Neural cell (in vitro differentiated cells): ENCODE measurements at regions not wholly inside any gene's neighbourhood (a gene's known extent, or its start where the extent isn't known, plus 50 kb on each side); places are given as distances from the start of the nearest gene placed in this dataset.

Experiments
- H2AFZ ChIP-seq: fragments of 200-600, 300-800 bp; sonication (generic), shearing (Covaris generic); 2 replicates; pipeline ENCODE4 v1.6.0; 2014; ENCODE audit warnings: low read depth, mild to moderate bottlenecking, antibody characterized with exemption, low read length, moderate library complexity
- H3F3A ChIP-seq: fragments of 200-600 bp; shearing (Covaris generic); 2 replicates; pipeline ENCODE4 v1.6.1; 2016; ENCODE audit warnings: mild to moderate bottlenecking, moderate library complexity, mixed read lengths, antibody characterized with exemption, low read length; ENCODE audit not compliant: insufficient read depth, poor library complexity, severe bottlenecking
- H3K27ac ChIP-seq: fragments of 200-600, 300-800 bp; sonication (generic), shearing (Covaris generic); 2 replicates; pipeline ENCODE4 v1.5.1; 2014; ENCODE audit warnings: mild to moderate bottlenecking, low read length, moderate library complexity
- H3K27me3 ChIP-seq: fragments of 300-800, 200-600 bp; sonication (generic), shearing (Covaris generic); 2 replicates; pipeline ENCODE4 v1.6.0; 2014; ENCODE audit warnings: mild to moderate bottlenecking, low read depth, low read length, moderate library complexity; ENCODE audit not compliant: insufficient read depth
- H3K36me3 ChIP-seq: fragments of 300-800, 200-600 bp; sonication (generic), shearing (Covaris generic); 2 replicates; pipeline ENCODE4 v1.5.1; 2014; ENCODE audit warnings: mild to moderate bottlenecking, antibody characterized with exemption, low read length, moderate library complexity; ENCODE audit not compliant: insufficient read depth
- H3K4me2 ChIP-seq: fragments of 300-800, 200-600 bp; sonication (generic), shearing (Covaris generic); 2 replicates; pipeline ENCODE4 v1.6.0; 2014; ENCODE audit warnings: mild to moderate bottlenecking, low read length
- H3K4me3 ChIP-seq: fragments of 300-800, 200-600 bp; sonication (generic), shearing (Covaris generic); 2 replicates; pipeline ENCODE4 v1.5.1; 2014; ENCODE audit warnings: mild to moderate bottlenecking, low read length, moderate library complexity
- H3K79me2 ChIP-seq: fragments of 200-600 bp; shearing (Covaris generic); replicated peaks from 2 replicates; pipeline ENCODE4 v1.6.0; 2014; ENCODE audit warnings: mild to moderate bottlenecking, low read length, moderate library complexity; ENCODE audit not compliant: insufficient read depth
- H3K9ac ChIP-seq: fragments of 300-800, 200-600 bp; sonication (generic), shearing (Covaris generic); 2 replicates; pipeline ENCODE4 v1.6.1; 2016; ENCODE audit warnings: mild to moderate bottlenecking, low read length, mixed read lengths
- H3K9me2 ChIP-seq: fragments of 200-600 bp; shearing (Covaris generic); 2 replicates; pipeline ENCODE4 v1.6.1; 2016; ENCODE audit warnings: mild to moderate bottlenecking, low read length, mixed read lengths; ENCODE audit not compliant: insufficient read depth
- H3K9me3 ChIP-seq: fragments of 200-600, 300-800 bp; sonication (generic), shearing (Covaris generic); 2 replicates; pipeline ENCODE4 v1.6.1; 2016; ENCODE audit warnings: mild to moderate bottlenecking, mixed run types, low read length, moderate library complexity, mixed read lengths
- H4K20me1 ChIP-seq: fragments of 200-600 bp; shearing (Covaris generic); 2 replicates; pipeline ENCODE4 v1.6.1; 2016; ENCODE audit warnings: mild to moderate bottlenecking, mixed run types; ENCODE audit not compliant: insufficient read depth
- EP300 ChIP-seq: fragments of 450-650 bp; conservative IDR thresholded peaks from 2 replicates; pipeline ENCODE4 v1.6.1; 2014; ENCODE audit warnings: antibody characterized with exemption, mild to moderate bottlenecking, moderate library complexity; ENCODE audit not compliant: poor library complexity, severe bottlenecking
- EZH2 ChIP-seq: fragments of 200-600, 300-800 bp; shearing (Covaris generic), sonication (generic); IDR thresholded peaks from 2 replicates; pipeline ENCODE4 v1.6.1; 2014; ENCODE audit warnings: antibody characterized with exemption, low read length, borderline replicate concordance, mild to moderate bottlenecking; ENCODE audit not compliant: insufficient read depth, poor library complexity, severe bottlenecking
- MXI1 ChIP-seq: fragments of 450-650 bp; conservative IDR thresholded peaks from 2 replicates; pipeline ENCODE4 v1.6.1; 2014; ENCODE audit warnings: antibody characterized with exemption, mild to moderate bottlenecking; ENCODE audit not compliant: poor library complexity, severe bottlenecking
- POLR2AphosphoS5 ChIP-seq: IDR thresholded peaks from 2 replicates; pipeline ENCODE4 v1.6.1; 2012
- RAD21 ChIP-seq: fragments of 450-650 bp; conservative IDR thresholded peaks from 2 replicates; pipeline ENCODE4 v1.6.1; 2014; ENCODE audit warnings: antibody characterized with exemption, mild to moderate bottlenecking, moderate library complexity
- SMC3 ChIP-seq: fragments of 450-650 bp; conservative IDR thresholded peaks from 2 replicates; pipeline ENCODE4 v1.6.1; 2014; ENCODE audit warnings: antibody characterized with exemption, mild to moderate bottlenecking, moderate library complexity; ENCODE audit not compliant: poor library complexity
- TAF1 ChIP-seq: IDR thresholded peaks from 2 replicates; pipeline ENCODE4 v1.6.1; 2012; ENCODE audit warnings: low read depth
- TF ChIP-seq, protein P1 (sequence below): fragments of 450-650 bp; IDR thresholded peaks from 2 replicates; pipeline ENCODE4 v1.5.1; 2014; ENCODE audit warnings: antibody characterized with exemption, mild to moderate bottlenecking, moderate library complexity; ENCODE audit not compliant: poor library complexity, severe bottlenecking
- TF ChIP-seq, protein P2 (sequence below): IDR thresholded peaks from 2 replicates; pipeline ENCODE4 v1.6.1; 2012; ENCODE audit warnings: borderline replicate concordance

DNA sequence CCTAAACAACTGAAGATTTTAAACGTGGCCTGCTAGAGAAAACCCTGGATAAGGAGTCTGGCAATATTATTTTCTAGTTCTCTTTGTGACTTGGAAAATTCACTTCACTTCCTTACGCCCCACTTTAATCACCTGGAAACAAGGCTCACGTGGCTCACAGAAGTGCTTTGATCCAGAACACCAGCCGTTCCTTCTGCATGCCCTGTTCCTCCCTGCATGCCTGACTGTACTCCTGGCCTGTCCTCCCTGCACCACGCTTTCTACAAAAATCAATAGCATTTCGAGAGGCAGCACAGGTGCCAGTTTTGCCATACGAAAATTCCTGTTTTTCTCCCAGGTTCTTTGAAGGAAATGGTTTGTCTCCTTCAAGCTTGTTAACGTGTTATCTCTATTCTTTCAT lies 474.2 kb upstream of the RGMA start:
- no peaks in the 10 kb centered on the region for H3K27me3 ChIP-seq
- H3K4me2 ChIP-seq: no peak overlapping the region
- no peaks in the 10 kb centered on the region for H3K9me2 ChIP-seq
- no peak overlapping the region for H3K9ac ChIP-seq
- H3K27ac ChIP-seq: no peak overlapping the region
- no peak overlapping the region for H2AFZ ChIP-seq
- H4K20me1 ChIP-seq: no peaks in the 10 kb centered on the region
- H3K36me3 ChIP-seq: no peaks in the 10 kb centered on the region
- H3K79me2 ChIP-seq: no peaks in the 10 kb centered on the region
- TF ChIP-seq RAD21 (no peak), SMC3 (no peak), POLR2AphosphoS5 (no peak), MXI1 (no peak), EP300 (no peak), TAF1 (no peak), EZH2 (no peak)
- TF ChIP-seq, protein P1, sequence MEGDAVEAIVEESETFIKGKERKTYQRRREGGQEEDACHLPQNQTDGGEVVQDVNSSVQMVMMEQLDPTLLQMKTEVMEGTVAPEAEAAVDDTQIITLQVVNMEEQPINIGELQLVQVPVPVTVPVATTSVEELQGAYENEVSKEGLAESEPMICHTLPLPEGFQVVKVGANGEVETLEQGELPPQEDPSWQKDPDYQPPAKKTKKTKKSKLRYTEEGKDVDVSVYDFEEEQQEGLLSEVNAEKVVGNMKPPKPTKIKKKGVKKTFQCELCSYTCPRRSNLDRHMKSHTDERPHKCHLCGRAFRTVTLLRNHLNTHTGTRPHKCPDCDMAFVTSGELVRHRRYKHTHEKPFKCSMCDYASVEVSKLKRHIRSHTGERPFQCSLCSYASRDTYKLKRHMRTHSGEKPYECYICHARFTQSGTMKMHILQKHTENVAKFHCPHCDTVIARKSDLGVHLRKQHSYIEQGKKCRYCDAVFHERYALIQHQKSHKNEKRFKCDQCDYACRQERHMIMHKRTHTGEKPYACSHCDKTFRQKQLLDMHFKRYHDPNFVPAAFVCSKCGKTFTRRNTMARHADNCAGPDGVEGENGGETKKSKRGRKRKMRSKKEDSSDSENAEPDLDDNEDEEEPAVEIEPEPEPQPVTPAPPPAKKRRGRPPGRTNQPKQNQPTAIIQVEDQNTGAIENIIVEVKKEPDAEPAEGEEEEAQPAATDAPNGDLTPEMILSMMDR: no peak
- TF ChIP-seq, protein P2, sequence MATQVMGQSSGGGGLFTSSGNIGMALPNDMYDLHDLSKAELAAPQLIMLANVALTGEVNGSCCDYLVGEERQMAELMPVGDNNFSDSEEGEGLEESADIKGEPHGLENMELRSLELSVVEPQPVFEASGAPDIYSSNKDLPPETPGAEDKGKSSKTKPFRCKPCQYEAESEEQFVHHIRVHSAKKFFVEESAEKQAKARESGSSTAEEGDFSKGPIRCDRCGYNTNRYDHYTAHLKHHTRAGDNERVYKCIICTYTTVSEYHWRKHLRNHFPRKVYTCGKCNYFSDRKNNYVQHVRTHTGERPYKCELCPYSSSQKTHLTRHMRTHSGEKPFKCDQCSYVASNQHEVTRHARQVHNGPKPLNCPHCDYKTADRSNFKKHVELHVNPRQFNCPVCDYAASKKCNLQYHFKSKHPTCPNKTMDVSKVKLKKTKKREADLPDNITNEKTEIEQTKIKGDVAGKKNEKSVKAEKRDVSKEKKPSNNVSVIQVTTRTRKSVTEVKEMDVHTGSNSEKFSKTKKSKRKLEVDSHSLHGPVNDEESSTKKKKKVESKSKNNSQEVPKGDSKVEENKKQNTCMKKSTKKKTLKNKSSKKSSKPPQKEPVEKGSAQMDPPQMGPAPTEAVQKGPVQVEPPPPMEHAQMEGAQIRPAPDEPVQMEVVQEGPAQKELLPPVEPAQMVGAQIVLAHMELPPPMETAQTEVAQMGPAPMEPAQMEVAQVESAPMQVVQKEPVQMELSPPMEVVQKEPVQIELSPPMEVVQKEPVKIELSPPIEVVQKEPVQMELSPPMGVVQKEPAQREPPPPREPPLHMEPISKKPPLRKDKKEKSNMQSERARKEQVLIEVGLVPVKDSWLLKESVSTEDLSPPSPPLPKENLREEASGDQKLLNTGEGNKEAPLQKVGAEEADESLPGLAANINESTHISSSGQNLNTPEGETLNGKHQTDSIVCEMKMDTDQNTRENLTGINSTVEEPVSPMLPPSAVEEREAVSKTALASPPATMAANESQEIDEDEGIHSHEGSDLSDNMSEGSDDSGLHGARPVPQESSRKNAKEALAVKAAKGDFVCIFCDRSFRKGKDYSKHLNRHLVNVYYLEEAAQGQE: no peak
- no peaks in the 10 kb centered on the region for H3K9me3 ChIP-seq
- H3F3A ChIP-seq: no peaks in the 10 kb centered on the region
- no peak overlapping the region for H3K4me3 ChIP-seq

DNA sequence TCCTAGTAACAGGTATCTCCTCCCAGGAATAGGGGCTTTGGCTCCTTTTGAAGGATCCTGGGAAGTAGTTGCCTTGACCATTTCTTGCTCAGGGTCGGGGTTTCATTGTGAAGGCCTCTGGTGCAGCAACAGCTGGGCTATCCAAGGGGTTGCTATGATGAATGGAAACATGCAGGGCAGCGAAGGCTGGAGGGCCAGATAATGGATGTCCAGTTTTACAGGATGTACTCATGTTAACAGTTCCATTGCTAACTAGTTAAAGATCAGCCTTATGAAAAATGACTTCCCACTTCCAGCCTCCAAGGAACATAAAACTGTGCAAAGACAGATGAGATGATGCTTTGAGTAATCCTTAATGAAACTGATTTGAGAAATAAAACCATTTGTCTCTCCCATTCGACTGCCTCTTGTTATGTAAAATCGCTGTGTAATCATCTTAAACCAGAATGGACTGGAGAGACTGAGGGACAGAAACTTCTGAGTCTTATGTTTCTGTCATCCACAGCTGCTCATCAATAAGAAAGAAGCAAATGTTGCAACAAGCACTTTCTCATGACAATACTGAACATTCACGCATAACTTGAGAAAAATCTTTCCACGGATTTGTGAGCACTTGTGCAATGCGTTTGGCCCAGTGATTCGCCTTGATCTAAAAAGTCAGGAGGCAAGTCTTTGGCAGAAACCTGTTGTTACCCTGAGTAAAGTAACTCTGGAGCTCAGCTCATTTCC lies 473.5 kb upstream of the RGMA start:
- Histone ChIP-seq H3K4me3 (no peak overlapping the region), H3K27ac (no peak overlapping the region), H3K27me3 (no peaks in the 10 kb centered on the region), H3K79me2 (no peaks in the 10 kb centered on the region), H3K4me2 (no peak overlapping the region), H3K9me2 (no peaks in the 10 kb centered on the region), H3K9me3 (no peaks in the 10 kb centered on the region), H3K9ac (no peak overlapping the region), H3F3A (no peaks in the 10 kb centered on the region), H3K36me3 (no peaks in the 10 kb centered on the region), H4K20me1 (no peaks in the 10 kb centered on the region), H2AFZ (no peak overlapping the region)
- TF ChIP-seq TAF1: no peak
- no peak for TF ChIP-seq RAD21
- TF ChIP-seq MXI1: no peak
- TF ChIP-seq, protein P1: no peak
- no peak for TF ChIP-seq SMC3
- TF ChIP-seq EZH2: no peak
- TF ChIP-seq, protein P2: no peak
